GM20000 (cell line): ENCODE measurements at regions not wholly inside any gene's neighbourhood (a gene's known extent, or its start where the extent isn't known, plus 50 kb on each side); places are given as distances from the start of the nearest gene placed in this dataset.

Source experiments
- DNase-seq: peaks from one replicate; pipeline ENCODE4 v3.0.0; 2012; ENCODE audit warnings: low spot score
- CTCF ChIP-seq: IDR thresholded peaks from 2 replicates; pipeline ENCODE4 v1.5.1; 2012; ENCODE audit warnings: mild to moderate bottlenecking, control low read depth; ENCODE audit errors: extremely low read depth, missing control alignments

- no peak for DNase-seq
- TF ChIP-seq CTCF = no peak
These were observed 197.4 kb upstream of the TRPC5 start for GRCh38 chrX:112279940-112280339.

- TF ChIP-seq CTCF = no peak
- DNase-seq = no peak
These were observed 188.4 kb upstream of the TRPC5 start for GRCh38 chrX:112270991-112271390.

- TF ChIP-seq CTCF = no peak
- no peak for DNase-seq
These were observed 183.6 kb upstream of the TRPC5 start for GRCh38 chrX:112266136-112266535.

GRCh38 chrX:112259375-112259774 lies 176.8 kb upstream of the TRPC5 start:
- no peak for TF ChIP-seq CTCF
- DNase-seq = no peak

GRCh38 chrX:112254896-112255295 lies 172.3 kb upstream of the TRPC5 start:
- no peak for TF ChIP-seq CTCF
- no peak for DNase-seq

GRCh38 chrX:112247714-112248113 lies 165.1 kb upstream of the TRPC5 start:
- no peak for DNase-seq
- TF ChIP-seq CTCF = no peak

GRCh38 chrX:112235547-112235946 lies 153.0 kb upstream of the TRPC5 start:
- no peak for DNase-seq
- no peak for TF ChIP-seq CTCF
